H9 (cell line): ENCODE measurements at regions not wholly inside any gene's neighbourhood (a gene's known extent, or its start where the extent isn't known, plus 50 kb on each side); places are given as distances from the start of the nearest gene placed in this dataset.

ENCODE experiments used
- DNase-seq: peaks from one replicate; pipeline ENCODE4 v3.0.0-alpha.2; 2017
- H2AFZ ChIP-seq: one replicate; pipeline ENCODE4 v1.6.1; 2013; ENCODE audit warnings: mild to moderate bottlenecking, low read length, control low read depth, moderate library complexity
- H2AK5ac ChIP-seq: 2 replicates; pipeline ENCODE4 v1.6.1; 2013; ENCODE audit warnings: low read length, control low read depth, mixed read lengths; ENCODE audit not compliant: insufficient read length
- H2BK120ac ChIP-seq: one replicate; pipeline ENCODE4 v1.6.1; 2013; ENCODE audit warnings: low read depth, mild to moderate bottlenecking, low read length, control low read depth, inconsistent platforms; ENCODE audit not compliant: poor library complexity, severe bottlenecking
- H2BK12ac ChIP-seq: 2 replicates; pipeline ENCODE4 v1.6.1; 2013; ENCODE audit warnings: low read length, control low read depth, mixed read lengths, low read depth; ENCODE audit not compliant: insufficient read length
- H2BK15ac ChIP-seq: 2 replicates; pipeline ENCODE4 v1.6.1; 2013; ENCODE audit warnings: low read depth, low read length, control low read depth
- H2BK20ac ChIP-seq: one replicate; pipeline ENCODE4 v1.6.1; 2013; ENCODE audit warnings: low read depth, mild to moderate bottlenecking, low read length, control low read depth, inconsistent platforms; ENCODE audit not compliant: poor library complexity, severe bottlenecking
- H2BK5ac ChIP-seq: 2 replicates; pipeline ENCODE4 v1.6.1; 2013; ENCODE audit warnings: low read length, control low read depth, mixed read lengths; ENCODE audit not compliant: insufficient read length
- H3K14ac ChIP-seq: 2 replicates; pipeline ENCODE4 v1.6.1; 2013; ENCODE audit warnings: low read length, control low read depth; ENCODE audit not compliant: insufficient read depth
- H3K18ac ChIP-seq: 2 replicates; pipeline ENCODE4 v1.6.1; 2013; ENCODE audit warnings: low read depth, mild to moderate bottlenecking, mixed read lengths, low read length, control low read depth; ENCODE audit not compliant: insufficient read length
- H3K23ac ChIP-seq: 2 replicates; pipeline ENCODE4 v1.6.1; 2013; ENCODE audit warnings: low read length, control low read depth, mixed read lengths, low read depth; ENCODE audit not compliant: insufficient read length
- H3K23me2 ChIP-seq: 2 replicates; pipeline ENCODE4 v1.6.1; 2013; ENCODE audit warnings: low read depth, mild to moderate bottlenecking, mixed read lengths, low read length, control low read depth; ENCODE audit not compliant: insufficient read length, poor library complexity, severe bottlenecking
- H3K27ac ChIP-seq: 2 replicates; pipeline ENCODE4 v1.5.1; 2013; ENCODE audit warnings: low read length, control low read depth, mixed read lengths, low read depth; ENCODE audit not compliant: insufficient read length
- H3K27me3 ChIP-seq: 2 replicates; pipeline ENCODE4 v1.6.1; 2013; ENCODE audit warnings: low read length, control low read depth, inconsistent platforms; ENCODE audit not compliant: insufficient read depth
- H3K4ac ChIP-seq: 2 replicates; pipeline ENCODE4 v1.6.1; 2013; ENCODE audit warnings: low read depth, mild to moderate bottlenecking, control low read depth, inconsistent platforms, low read length, moderate library complexity
- H3K4me1 ChIP-seq: 2 replicates; pipeline ENCODE4 v1.6.1; 2013; ENCODE audit warnings: low read length, control low read depth, inconsistent platforms; ENCODE audit not compliant: insufficient read depth
- H3K4me2 ChIP-seq: 2 replicates; pipeline ENCODE4 v1.6.1; 2013; ENCODE audit warnings: low read length, control low read depth, mixed read lengths; ENCODE audit not compliant: insufficient read length, insufficient read depth
- H3K56ac ChIP-seq: 2 replicates; pipeline ENCODE4 v1.6.1; 2013; ENCODE audit warnings: low read depth, mild to moderate bottlenecking, mixed read lengths, low read length, control low read depth; ENCODE audit not compliant: insufficient read length
- H3K79me1 ChIP-seq: 2 replicates; pipeline ENCODE4 v1.6.1; 2013; ENCODE audit warnings: low read depth, mild to moderate bottlenecking, moderate library complexity, low read length, control low read depth, inconsistent platforms; ENCODE audit not compliant: insufficient read depth, poor library complexity, severe bottlenecking
- H3K79me2 ChIP-seq: 2 replicates; pipeline ENCODE4 v1.6.1; 2013; ENCODE audit warnings: low read length, control low read depth, inconsistent platforms; ENCODE audit not compliant: insufficient read depth
- H3K9ac ChIP-seq: 2 replicates; pipeline ENCODE4 v1.6.1; 2013; ENCODE audit warnings: low read length, control low read depth, mixed read lengths; ENCODE audit not compliant: insufficient read length; ENCODE audit errors: extremely low read depth
- H3K9me3 ChIP-seq: one replicate; pipeline ENCODE4 v1.6.1; 2013; ENCODE audit warnings: low read depth, low read length, inconsistent platforms; ENCODE audit not compliant: control insufficient read depth
- H3T11ph ChIP-seq: one replicate; pipeline ENCODE4 v1.6.1; 2013; ENCODE audit warnings: mild to moderate bottlenecking, low read length, control low read depth, inconsistent platforms
- H4K20me1 ChIP-seq: one replicate; pipeline ENCODE4 v1.6.1; 2013; ENCODE audit not compliant: control insufficient read depth, insufficient read length, insufficient read depth
- H4K5ac ChIP-seq: 2 replicates; pipeline ENCODE4 v1.6.1; 2013; ENCODE audit warnings: low read depth, mild to moderate bottlenecking, mixed read lengths, low read length, control low read depth; ENCODE audit not compliant: insufficient read length
- H4K8ac ChIP-seq: replicated peaks from 2 replicates; pipeline ENCODE4 v1.6.1; 2013; ENCODE audit warnings: low read length, control low read depth, mixed read lengths, low read depth; ENCODE audit not compliant: insufficient read length
- H4K91ac ChIP-seq: 2 replicates; pipeline ENCODE4 v1.6.1; 2013; ENCODE audit warnings: low read depth, mild to moderate bottlenecking, moderate library complexity, mixed read lengths, low read length, control low read depth; ENCODE audit not compliant: insufficient read length
- H3K27ac Mint-ChIP-seq, 3 experiments: 2 replicates in 2 of 3; 3 replicates in 1 of 3; pipeline ENCODE4 v1.8.0; 2020 to 2021; ENCODE audit warnings: mixed read lengths in 3 of 3, mild to moderate bottlenecking in 1 of 3, moderate library complexity in 1 of 3
- H3K27me3 Mint-ChIP-seq: 2 replicates; pipeline ENCODE4 v1.8.0; 2021; ENCODE audit warnings: low read depth, mild to moderate bottlenecking, moderate library complexity, mixed read lengths
- H3K36me3 Mint-ChIP-seq, 3 experiments: 2 replicates in 2 of 3; 3 replicates in 1 of 3; pipeline ENCODE4 v1.8.0; 2020 to 2021; ENCODE audit warnings: low read depth in 3 of 3, mixed read lengths in 3 of 3; ENCODE audit not compliant: insufficient read depth in 1 of 3
- H3K4me1 Mint-ChIP-seq, 2 experiments: 2 replicates each; pipeline ENCODE4 v1.8.0; 2020; ENCODE audit warnings: mixed read lengths in 2 of 2
- H3K4me3 Mint-ChIP-seq, 2 experiments: 2 replicates in 1 of 2; 3 replicates in 1 of 2; pipeline ENCODE4 v1.8.0; 2020 to 2021; ENCODE audit warnings: mild to moderate bottlenecking in 2 of 2, mixed read lengths in 2 of 2, moderate library complexity in 1 of 2
- H3K9me3 Mint-ChIP-seq, 2 experiments: 2 replicates in 1 of 2; 3 replicates in 1 of 2; pipeline ENCODE4 v1.8.0; 2020; ENCODE audit warnings: mild to moderate bottlenecking in 2 of 2, mixed read lengths in 2 of 2, moderate library complexity in 1 of 2
- WGBS: extraction: QIAGEN DNeasy Blood & Tissue Kit; methylation state at CpG from one replicate; pipeline ENCODE4 v1.1.7; 2013; ENCODE audit warnings: missing lambda C conversion rate, low lambda C conversion rate, mixed read lengths; ENCODE audit not compliant: insufficient read length; ENCODE audit errors: extremely low coverage; 5-methylcytosine and 5-hydroxymethylcytosine counted together
- TF ChIP-seq, protein P1 (sequence below): fragments of 200-600 bp; sonication (generic); conservative IDR thresholded peaks from 3 replicates; pipeline ENCODE4 v1.8.0; 2021; ENCODE audit warnings: antibody characterized with exemption, mild to moderate bottlenecking

DNA sequence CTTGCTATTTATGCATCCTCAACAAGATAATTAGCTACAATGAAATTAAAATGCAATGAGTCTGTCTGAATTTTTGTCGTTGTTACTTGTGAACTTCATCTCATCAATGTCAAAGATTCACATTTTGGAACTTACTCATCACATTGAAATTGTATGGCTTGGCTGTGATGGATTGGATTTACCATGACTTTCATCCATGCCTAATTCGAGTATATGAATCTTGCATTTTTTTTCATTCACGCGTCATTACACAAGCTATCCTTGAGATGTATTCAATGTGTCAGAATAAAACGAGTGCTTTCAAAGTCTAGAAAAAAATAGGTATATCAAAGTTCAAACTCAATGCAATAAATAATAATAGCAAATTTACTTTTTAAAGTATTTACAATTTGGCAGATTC lies 265.3 kb downstream of the MAP2K6 start:
- Mint-ChIP-seq H3K4me1 (no peaks in the 10 kb centered on the region), H3K27me3 (no peaks in the 10 kb centered on the region), H3K27ac (no peak overlapping the region), H3K4me3 (no peak overlapping the region), H3K9me3 (no peaks in the 10 kb centered on the region; a peak in 3 of 5 replicates), H3K36me3 (no peaks in the 10 kb centered on the region)
- no peak overlapping the region for H3K9ac ChIP-seq
- H3K79me1 ChIP-seq, result no peaks in the 10 kb centered on the region
- H3K4ac ChIP-seq, result no peak overlapping the region
- no peak overlapping the region for H2BK12ac ChIP-seq
- no peak overlapping the region for H2AK5ac ChIP-seq
- H4K91ac ChIP-seq, result no peak overlapping the region
- no peak overlapping the region for H2AFZ ChIP-seq
- H3K56ac ChIP-seq, result no peak overlapping the region
- H2BK15ac ChIP-seq, result no peak overlapping the region
- no peaks in the 10 kb centered on the region for H3K23me2 ChIP-seq
- H3K79me2 ChIP-seq, result no peaks in the 10 kb centered on the region
- no peak overlapping the region for H3K18ac ChIP-seq
- H2BK120ac ChIP-seq, result no peak overlapping the region
- no peaks in the 10 kb centered on the region for H3K9me3 ChIP-seq
- no peak overlapping the region for H3K23ac ChIP-seq
- H3T11ph ChIP-seq, result no peak overlapping the region
- no peak overlapping the region for H2BK20ac ChIP-seq
- WGBS, result no CpG with 5 or more reads among the region's 5 CpGs
- H4K5ac ChIP-seq, result no peak overlapping the region
- H3K27ac ChIP-seq, result no peak overlapping the region
- H3K4me1 ChIP-seq, result no peaks in the 10 kb centered on the region
- H3K4me2 ChIP-seq, result no peak overlapping the region
- H3K14ac ChIP-seq, result no peak overlapping the region
- no peak for DNase-seq
- no peak overlapping the region for H2BK5ac ChIP-seq
- H4K8ac ChIP-seq, result no peak overlapping the region
- TF ChIP-seq, protein P1, sequence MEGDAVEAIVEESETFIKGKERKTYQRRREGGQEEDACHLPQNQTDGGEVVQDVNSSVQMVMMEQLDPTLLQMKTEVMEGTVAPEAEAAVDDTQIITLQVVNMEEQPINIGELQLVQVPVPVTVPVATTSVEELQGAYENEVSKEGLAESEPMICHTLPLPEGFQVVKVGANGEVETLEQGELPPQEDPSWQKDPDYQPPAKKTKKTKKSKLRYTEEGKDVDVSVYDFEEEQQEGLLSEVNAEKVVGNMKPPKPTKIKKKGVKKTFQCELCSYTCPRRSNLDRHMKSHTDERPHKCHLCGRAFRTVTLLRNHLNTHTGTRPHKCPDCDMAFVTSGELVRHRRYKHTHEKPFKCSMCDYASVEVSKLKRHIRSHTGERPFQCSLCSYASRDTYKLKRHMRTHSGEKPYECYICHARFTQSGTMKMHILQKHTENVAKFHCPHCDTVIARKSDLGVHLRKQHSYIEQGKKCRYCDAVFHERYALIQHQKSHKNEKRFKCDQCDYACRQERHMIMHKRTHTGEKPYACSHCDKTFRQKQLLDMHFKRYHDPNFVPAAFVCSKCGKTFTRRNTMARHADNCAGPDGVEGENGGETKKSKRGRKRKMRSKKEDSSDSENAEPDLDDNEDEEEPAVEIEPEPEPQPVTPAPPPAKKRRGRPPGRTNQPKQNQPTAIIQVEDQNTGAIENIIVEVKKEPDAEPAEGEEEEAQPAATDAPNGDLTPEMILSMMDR, result no peak
- no peaks in the 10 kb centered on the region for H3K27me3 ChIP-seq
- no peaks in the 10 kb centered on the region for H4K20me1 ChIP-seq
